H54 (cell line): ENCODE measurements at regions not wholly inside any gene's neighbourhood (a gene's known extent, or its start where the extent isn't known, plus 50 kb on each side); places are given as distances from the start of the nearest gene placed in this dataset.

Experiments
- DNase-seq: peaks from one replicate; pipeline ENCODE4 v3.0.0; 2011; ENCODE audit warnings: low spot score, mixed read lengths; ENCODE audit not compliant: insufficient read length
- FAIRE-seq: peaks from 3 replicates; lab custom pipeline; 2011; peaks lifted over from hg19 to GRCh38; lab: Jason Lieb, UNC
- POLR2A ChIP-seq: IDR thresholded peaks from 2 replicates; pipeline ENCODE4 v1.6.1; 2011; ENCODE audit warnings: low read depth, mild to moderate bottlenecking, low read length

DNA sequence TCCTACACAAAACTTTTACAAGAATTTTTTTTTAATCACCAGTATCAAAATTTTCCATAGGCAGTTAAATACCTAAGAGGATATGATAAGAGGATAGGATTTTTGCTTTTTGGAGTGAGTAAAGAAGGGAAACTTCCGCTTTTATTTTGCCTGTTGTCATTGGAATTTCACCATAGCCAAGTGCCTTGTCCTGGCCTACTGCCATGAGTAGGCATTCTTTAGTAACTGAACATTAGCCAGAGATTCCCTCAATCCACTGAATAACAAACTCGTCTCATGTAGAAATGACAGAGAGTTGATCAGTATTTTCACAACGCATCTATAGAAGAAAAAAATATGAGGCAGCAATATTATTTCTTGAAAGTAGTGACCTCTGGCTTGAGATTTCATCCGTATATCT lies 289.6 kb upstream of the ADAMTSL1 start:
- no peak for TF ChIP-seq POLR2A
- DNase-seq (no peak), FAIRE-seq (no peak)

GRCh38 chr9:18185196-18185595 lies 288.8 kb upstream of the ADAMTSL1 start:
- FAIRE-seq (no peak), DNase-seq (no peak)
- TF ChIP-seq POLR2A: no peak

- FAIRE-seq (no peak), DNase-seq (no peak)
- no peak for TF ChIP-seq POLR2A
Measured at GRCh38 chr9:18188971-18189370, 285.0 kb upstream of the ADAMTSL1 start.

GRCh38 chr9:18189871-18190670 lies 283.9 kb upstream of the ADAMTSL1 start:
- no peak for DNase-seq
- FAIRE-seq: no peak
- no peak for TF ChIP-seq POLR2A

GRCh38 chr9:18190671-18191374 lies 283.1 kb upstream of the ADAMTSL1 start:
- FAIRE-seq (no peak), DNase-seq (peak; percentile 6)
- TF ChIP-seq POLR2A: no peak

DNA sequence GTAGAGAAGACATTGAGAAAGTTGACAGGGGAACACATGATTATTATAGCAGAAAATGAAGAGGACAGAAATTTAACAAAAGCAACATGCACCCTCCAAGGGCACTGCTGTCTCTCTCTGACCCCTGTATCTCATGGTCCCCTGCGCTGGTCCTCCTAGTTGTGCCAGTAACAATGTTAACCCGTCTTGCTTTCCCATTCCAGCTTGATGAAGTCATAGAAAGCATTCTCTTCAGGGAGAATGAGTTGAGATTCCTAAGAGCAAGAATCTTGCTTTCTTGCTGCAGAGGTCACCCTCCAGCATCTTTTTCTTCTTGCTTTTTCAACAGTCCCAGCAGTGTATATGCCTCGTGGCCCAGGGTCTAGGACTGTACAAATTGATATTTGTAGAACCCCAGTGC lies 279.6 kb upstream of the ADAMTSL1 start:
- no peak for TF ChIP-seq POLR2A
- no peak for DNase-seq
- FAIRE-seq: no peak

DNA sequence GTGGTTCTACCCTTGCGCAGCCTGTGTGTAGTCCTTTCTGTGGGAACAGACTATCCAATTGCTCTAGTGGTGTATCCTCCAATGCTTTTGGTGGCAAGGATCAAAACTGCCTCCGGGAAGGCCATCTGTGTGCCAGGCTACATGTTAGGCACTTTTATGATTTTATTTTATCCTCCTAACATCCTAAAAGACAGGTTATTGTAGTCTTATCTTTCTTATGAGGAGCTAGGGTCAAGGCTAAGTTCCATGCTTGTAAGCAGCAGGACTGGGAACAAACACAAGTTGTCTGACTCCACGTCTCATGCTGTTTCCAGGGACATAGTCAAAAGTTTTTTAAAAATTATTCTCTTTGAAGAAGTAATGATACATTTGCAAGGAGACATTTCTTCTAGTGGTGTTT lies 278.7 kb upstream of the ADAMTSL1 start:
- no peak for TF ChIP-seq POLR2A
- DNase-seq (no peak), FAIRE-seq (no peak)

GRCh38 chr9:18202924-18203323 lies 271.0 kb upstream of the ADAMTSL1 start:
- FAIRE-seq (no peak), DNase-seq (no peak)
- TF ChIP-seq POLR2A: no peak

- DNase-seq (no peak), FAIRE-seq (no peak)
- no peak for TF ChIP-seq POLR2A
Measured at GRCh38 chr9:18207735-18208134, 266.2 kb upstream of the ADAMTSL1 start.

- FAIRE-seq: peak; percentile 91
- DNase-seq: peak; percentile 7
- TF ChIP-seq POLR2A: no peak
Measured at GRCh38 chr9:18208166-18209059, 265.5 kb upstream of the ADAMTSL1 start.

GRCh38 chr9:18215626-18216025 lies 258.3 kb upstream of the ADAMTSL1 start:
- FAIRE-seq: no peak
- no peak for DNase-seq
- TF ChIP-seq POLR2A: no peak

DNA sequence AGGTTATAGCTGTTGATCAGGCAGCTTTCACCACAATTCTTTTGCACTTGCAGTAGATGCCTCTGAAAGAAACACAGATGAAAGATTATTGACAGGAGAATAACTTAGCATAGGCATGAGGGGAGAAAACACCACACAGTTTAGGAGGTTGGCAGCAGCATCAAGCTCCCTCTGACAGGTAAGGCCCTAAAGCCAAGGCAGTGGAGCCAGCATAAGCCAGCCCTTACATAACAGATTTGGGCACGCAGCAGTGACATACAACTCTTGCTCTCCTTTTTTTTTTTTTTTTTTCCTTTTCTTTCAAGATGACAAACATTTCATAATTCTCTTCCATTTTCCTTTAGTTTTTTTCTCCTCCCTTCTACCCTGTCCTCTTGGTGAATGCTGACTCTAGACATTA lies 257.6 kb upstream of the ADAMTSL1 start:
- TF ChIP-seq POLR2A: no peak
- DNase-seq (no peak), FAIRE-seq (no peak)

GRCh38 chr9:18228101-18228500 lies 245.9 kb upstream of the ADAMTSL1 start:
- no peak for FAIRE-seq
- no peak for TF ChIP-seq POLR2A
- DNase-seq: no peak
